Right atrium auricular region (tissue), 2 donors: ENCODE measurements at regions not wholly inside any gene's neighbourhood (a gene's known extent, or its start where the extent isn't known, plus 50 kb on each side); places are given as distances from the start of the nearest gene placed in this dataset.

ENCODE experiments used
- DNase-seq: peaks from one replicate; pipeline ENCODE4 v3.0.0-alpha.2; 2019; ENCODE audit warnings: low spot score
- H3K27ac ChIP-seq, 2 donors: fragments of 200-600 bp; sonication (generic); 1 replicate in 1 of 2; 2 replicates in 1 of 2; pipeline ENCODE4 v1.5.1; 2016 to 2019
- H3K27me3 ChIP-seq, 2 donors: fragments of 200-600 bp; sonication (generic); one replicate each; pipeline versions ENCODE4 v1.5.1 to v1.6.0; 2017 to 2019
- H3K36me3 ChIP-seq: fragments of 200-600 bp; sonication (generic); one replicate; pipeline ENCODE4 v1.5.1; 2016
- H3K4me1 ChIP-seq, 2 donors: fragments of 200-600 bp; sonication (generic); one replicate each; pipeline versions ENCODE4 v1.5.1 to v1.6.0; 2017 to 2019
- H3K4me3 ChIP-seq, 2 donors: fragments of 200-600 bp; sonication (generic); 1 replicate in 1 of 2; 2 replicates in 1 of 2; pipeline ENCODE4 v1.5.1; 2017 to 2019; ENCODE audit warnings: mild to moderate bottlenecking in 1 of 2, moderate library complexity in 1 of 2
- H3K9me3 ChIP-seq, 2 donors: fragments of 200-600 bp; sonication (generic); one replicate each; pipeline ENCODE4 v1.5.1; 2019
- TF ChIP-seq, protein P1 (sequence below), 2 donors: fragments of 200-600 bp; sonication (generic); IDR thresholded peaks; one replicate each; pipeline ENCODE4 v1.5.1; 2019; ENCODE audit warnings: antibody characterized with exemption in 2 of 2

DNA sequence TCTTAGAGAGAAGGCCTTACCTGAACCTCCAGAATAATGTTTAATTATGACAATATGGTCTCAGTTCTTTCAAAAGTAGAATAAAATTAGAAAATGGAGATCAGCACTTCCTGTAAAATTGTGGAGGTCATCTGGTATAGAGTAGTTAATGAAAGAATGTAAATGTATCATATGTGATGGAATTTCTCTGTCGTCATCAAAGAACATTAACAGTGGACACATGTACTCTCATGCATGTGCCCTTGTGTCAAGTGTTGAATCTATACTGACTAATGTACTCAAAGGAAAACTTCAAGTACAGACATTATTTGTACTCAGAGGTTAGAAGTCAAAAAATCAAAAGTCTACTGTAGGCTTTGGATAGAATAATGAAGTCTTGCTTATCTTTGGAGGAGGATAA is 129.2 kb upstream of the MYOCD start:
- Histone ChIP-seq H3K36me3 (no peaks in the 10 kb centered on the region), H3K4me3 (no peak overlapping the region), H3K27ac (no peak overlapping the region), H3K9me3 (no peaks in the 10 kb centered on the region), H3K27me3 (no peaks in the 10 kb centered on the region), H3K4me1 (no peaks in the 10 kb centered on the region)
- TF ChIP-seq, protein P1, sequence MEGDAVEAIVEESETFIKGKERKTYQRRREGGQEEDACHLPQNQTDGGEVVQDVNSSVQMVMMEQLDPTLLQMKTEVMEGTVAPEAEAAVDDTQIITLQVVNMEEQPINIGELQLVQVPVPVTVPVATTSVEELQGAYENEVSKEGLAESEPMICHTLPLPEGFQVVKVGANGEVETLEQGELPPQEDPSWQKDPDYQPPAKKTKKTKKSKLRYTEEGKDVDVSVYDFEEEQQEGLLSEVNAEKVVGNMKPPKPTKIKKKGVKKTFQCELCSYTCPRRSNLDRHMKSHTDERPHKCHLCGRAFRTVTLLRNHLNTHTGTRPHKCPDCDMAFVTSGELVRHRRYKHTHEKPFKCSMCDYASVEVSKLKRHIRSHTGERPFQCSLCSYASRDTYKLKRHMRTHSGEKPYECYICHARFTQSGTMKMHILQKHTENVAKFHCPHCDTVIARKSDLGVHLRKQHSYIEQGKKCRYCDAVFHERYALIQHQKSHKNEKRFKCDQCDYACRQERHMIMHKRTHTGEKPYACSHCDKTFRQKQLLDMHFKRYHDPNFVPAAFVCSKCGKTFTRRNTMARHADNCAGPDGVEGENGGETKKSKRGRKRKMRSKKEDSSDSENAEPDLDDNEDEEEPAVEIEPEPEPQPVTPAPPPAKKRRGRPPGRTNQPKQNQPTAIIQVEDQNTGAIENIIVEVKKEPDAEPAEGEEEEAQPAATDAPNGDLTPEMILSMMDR (IDR thresholded peaks at IDR 0.05), result no peak
- DNase-seq, result no peak

DNA sequence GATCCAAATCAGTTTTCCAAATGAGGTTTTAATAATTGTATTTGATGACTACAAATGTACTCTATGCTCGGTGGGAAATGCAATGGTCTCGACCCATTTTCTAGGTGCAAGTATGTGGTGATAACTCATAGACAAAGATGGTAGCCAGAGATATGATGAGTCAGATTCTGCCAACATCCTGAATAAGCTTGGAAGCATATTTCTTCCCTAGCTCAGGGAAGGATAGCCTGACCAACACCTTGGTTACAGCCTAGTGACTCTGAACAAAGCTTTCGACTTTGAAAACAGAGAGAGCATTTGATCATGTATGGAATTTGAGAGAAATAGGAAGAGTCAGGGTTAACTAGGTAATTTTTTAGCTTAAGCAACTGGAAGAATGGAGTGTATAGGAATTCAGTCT is 128.3 kb upstream of the MYOCD start:
- TF ChIP-seq, protein P1 (IDR thresholded peaks at IDR 0.05), result no peak
- H3K27ac ChIP-seq, result no peak overlapping the region
- DNase-seq, result no peak
- H3K27me3 ChIP-seq, result no peaks in the 10 kb centered on the region
- no peak overlapping the region for H3K4me3 ChIP-seq
- H3K36me3 ChIP-seq, result no peaks in the 10 kb centered on the region
- no peaks in the 10 kb centered on the region for H3K9me3 ChIP-seq
- H3K4me1 ChIP-seq, result no peaks in the 10 kb centered on the region

DNA sequence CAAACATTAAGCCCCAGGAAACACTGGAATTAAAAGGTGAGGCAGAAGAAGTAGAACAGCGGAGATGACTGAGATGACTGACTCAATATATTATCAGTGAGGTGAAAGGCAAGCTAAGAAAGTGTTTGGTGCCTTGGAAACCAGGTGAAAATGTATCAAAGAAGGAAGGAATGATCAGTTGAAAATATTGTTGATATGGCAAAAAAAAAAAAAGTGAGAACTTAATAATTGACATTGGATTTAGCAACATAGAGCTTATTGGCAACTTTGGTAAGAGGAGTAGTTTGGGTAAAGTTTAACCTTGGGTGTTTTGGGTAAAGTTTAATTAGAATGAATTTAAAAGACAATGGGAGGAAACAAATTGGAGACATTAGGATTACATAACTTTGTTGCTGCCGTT is 127.7 kb upstream of the MYOCD start:
- Histone ChIP-seq H3K27ac (no peak overlapping the region), H3K4me3 (no peak overlapping the region), H3K4me1 (no peaks in the 10 kb centered on the region), H3K27me3 (no peaks in the 10 kb centered on the region), H3K9me3 (no peaks in the 10 kb centered on the region), H3K36me3 (no peaks in the 10 kb centered on the region)
- no peak for DNase-seq
- TF ChIP-seq, protein P1 (IDR thresholded peaks at IDR 0.05), result no peak

DNA sequence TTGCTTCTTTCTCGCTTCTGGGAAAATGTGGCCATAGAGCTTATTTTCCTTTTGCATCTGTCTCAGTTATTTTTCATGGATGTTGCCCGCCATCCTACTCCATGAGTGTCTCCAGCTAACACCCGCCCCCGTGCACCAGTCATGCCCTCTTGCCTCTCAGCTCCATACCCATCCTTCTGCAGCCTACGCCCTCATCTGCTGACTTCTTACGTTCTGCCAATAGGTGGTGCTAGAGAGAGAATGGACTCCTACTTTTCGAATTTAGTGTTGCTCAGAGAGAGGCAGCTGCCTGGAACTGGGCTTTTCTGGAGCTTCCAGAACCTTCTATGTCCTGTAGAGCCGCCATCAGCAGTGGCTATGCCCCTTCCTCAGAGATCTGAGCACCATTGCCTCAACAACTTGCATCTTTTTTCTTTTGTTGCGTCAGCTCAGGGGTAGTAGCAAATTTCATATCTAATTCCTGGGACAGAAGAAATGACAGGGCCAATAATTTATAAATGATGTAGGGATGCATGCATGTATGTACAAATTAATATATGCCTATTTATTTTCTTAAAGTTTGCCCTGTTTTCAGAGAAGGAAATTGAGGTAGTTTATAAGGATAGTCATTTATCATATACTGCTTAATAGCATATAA is 119.7 kb upstream of the MYOCD start:
- H3K27me3 ChIP-seq, result no peaks in the 10 kb centered on the region
- no peak for DNase-seq
- no peaks in the 10 kb centered on the region for H3K36me3 ChIP-seq
- H3K4me3 ChIP-seq, result no peak overlapping the region
- H3K27ac ChIP-seq, result no peak overlapping the region
- H3K9me3 ChIP-seq, result no peaks in the 10 kb centered on the region
- no peaks in the 10 kb centered on the region for H3K4me1 ChIP-seq
- TF ChIP-seq, protein P1 (IDR thresholded peaks at IDR 0.05), result peak; percentile 61 to 81

DNA sequence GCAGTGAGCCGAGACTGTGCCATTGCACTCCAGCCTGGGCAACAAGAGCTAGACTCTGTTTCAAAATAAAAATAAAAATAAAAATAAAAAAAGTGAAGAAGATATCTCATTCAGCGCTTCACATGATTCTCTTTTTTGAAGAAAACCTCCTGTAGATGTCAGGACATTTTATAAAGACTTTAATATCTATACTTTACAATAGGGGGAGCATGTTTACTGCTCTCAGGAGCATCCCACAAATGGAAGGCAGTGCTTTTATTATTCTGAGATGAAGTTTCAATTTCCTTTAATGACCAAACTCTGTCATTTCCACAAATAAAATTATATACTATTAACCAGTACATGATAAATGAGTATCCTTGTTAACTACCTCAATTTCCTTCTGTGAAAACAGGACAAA is 118.7 kb upstream of the MYOCD start:
- H3K27me3 ChIP-seq, result no peaks in the 10 kb centered on the region

More for the DNA sequence above, 118.7 kb upstream of the MYOCD start:
- H3K4me3 ChIP-seq, result no peak overlapping the region
- TF ChIP-seq, protein P1 (IDR thresholded peaks at IDR 0.05), result peak in 1 of 2 donors; percentile 46
- H3K36me3 ChIP-seq, result no peaks in the 10 kb centered on the region
- H3K4me1 ChIP-seq, result no peaks in the 10 kb centered on the region
- DNase-seq, result no peak
- H3K9me3 ChIP-seq, result no peaks in the 10 kb centered on the region
- peak overlapping the region in 1 of 2 donors; percentile 86 for H3K27ac ChIP-seq
